ENCODE measurements at regions not wholly inside any gene's neighbourhood (a gene's known extent, or its start where the extent isn't known, plus 50 kb on each side); places are given as distances from the start of the nearest gene placed in this dataset.
A peak's percentile ranks its signal among the peaks of the same experiment; 100 is the strongest.

- H3K27ac ChIP-seq (ENCODE audit: low read depth, low read length) = no peak overlapping the region
Observed at GRCh38 chr18:54714851-54715250, 113.4 kb upstream of the RAB27B start.

GRCh38 chr18:54716586-54716985 is 111.7 kb upstream of the RAB27B start:
- Histone ChIP-seq H3K4me1 (ENCODE audit: control insufficient read depth in 1 of 2, insufficient read depth in 2 of 2, low read length in 2 of 2) (peaks cover 0 to 8% of the 10 kb centered on the region in 2 donors), H3K9ac (ENCODE audit: low read depth in 1 of 2, low read length in 2 of 2) (no peak overlapping the region), H3K27me3 (ENCODE audit: control insufficient read depth in 1 of 2, insufficient read depth in 2 of 2, low read length in 2 of 2) (peaks cover 0 to under 1% of the 10 kb centered on the region in 2 donors), H3K9me3 (ENCODE audit: control insufficient read depth in 1 of 2, low read length in 2 of 2) (no peaks in the 10 kb centered on the region), H3K36me3 (ENCODE audit: control insufficient read depth in 1 of 2, insufficient read depth in 2 of 2, low read length in 2 of 2) (no peaks in the 10 kb centered on the region), H3K4me3 (ENCODE audit: low read depth in 1 of 2, low read length in 2 of 2) (no peak overlapping the region), H3K27ac (ENCODE audit: low read depth, low read length) (no peak overlapping the region)

More at GRCh38 chr18:54714851-54715250, 113.4 kb upstream of the RAB27B start:
- Histone ChIP-seq H3K9ac (ENCODE audit: low read depth in 1 of 2, low read length in 2 of 2) (no peak overlapping the region), H3K4me3 (ENCODE audit: low read depth in 1 of 2, low read length in 2 of 2) (no peak overlapping the region), H3K36me3 (ENCODE audit: control insufficient read depth in 1 of 2, insufficient read depth in 2 of 2, low read length in 2 of 2) (no peaks in the 10 kb centered on the region), H3K4me1 (ENCODE audit: control insufficient read depth in 1 of 2, insufficient read depth in 2 of 2, low read length in 2 of 2) (peaks cover 0 to 8% of the 10 kb centered on the region in 2 donors), H3K9me3 (ENCODE audit: control insufficient read depth in 1 of 2, low read length in 2 of 2) (no peaks in the 10 kb centered on the region), H3K27me3 (ENCODE audit: control insufficient read depth in 1 of 2, insufficient read depth in 2 of 2, low read length in 2 of 2) (no peaks in the 10 kb centered on the region)

DNA sequence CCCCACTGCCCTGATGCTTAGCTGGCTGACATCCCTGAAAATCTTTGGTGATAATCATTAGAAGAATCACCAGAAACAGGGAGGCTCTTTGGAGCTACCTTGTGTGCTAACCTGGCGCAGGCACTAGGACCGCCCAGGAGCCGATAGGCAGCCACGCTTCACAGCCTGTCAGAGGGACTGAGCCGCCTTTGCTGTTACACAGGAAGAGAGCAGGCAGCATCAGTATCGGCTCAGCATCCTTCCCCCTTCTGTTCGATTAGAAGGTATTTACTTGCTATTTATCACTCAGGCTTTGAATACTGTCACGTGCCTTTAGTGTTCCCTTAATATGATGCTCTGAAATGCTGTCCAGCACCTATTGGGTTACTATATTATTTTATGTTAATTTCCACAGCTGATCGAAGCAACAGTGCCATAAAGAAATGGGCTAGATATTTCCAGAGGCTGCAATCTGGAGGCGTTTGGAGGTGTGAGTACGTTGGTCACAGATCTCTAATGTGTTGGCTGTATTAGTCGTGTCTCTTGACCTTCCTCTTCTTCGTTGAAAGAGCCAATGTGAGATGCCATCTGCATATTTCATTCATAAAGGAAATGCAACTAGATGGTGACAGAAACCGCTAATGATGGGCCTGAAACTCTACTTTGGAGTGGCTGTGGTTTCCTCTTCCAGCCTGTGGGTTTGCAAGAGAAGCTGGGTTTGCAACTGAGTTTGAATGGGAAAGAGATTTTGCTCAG is 110.4 kb upstream of the RAB27B start:
- no peaks in the 10 kb centered on the region for H3K36me3 ChIP-seq (ENCODE audit: control insufficient read depth in 1 of 2, insufficient read depth in 2 of 2, low read length in 2 of 2)
- H3K27ac ChIP-seq (ENCODE audit: low read depth, low read length) = no peak overlapping the region
- H3K9me3 ChIP-seq (ENCODE audit: control insufficient read depth in 1 of 2, low read length in 2 of 2) = no peaks in the 10 kb centered on the region
- H3K27me3 ChIP-seq (ENCODE audit: control insufficient read depth in 1 of 2, insufficient read depth in 2 of 2, low read length in 2 of 2) = peaks cover 0 to 2% of the 10 kb centered on the region in 2 donors
- H3K4me1 ChIP-seq (ENCODE audit: control insufficient read depth in 1 of 2, insufficient read depth in 2 of 2, low read length in 2 of 2) = peaks cover 0 to 8% of the 10 kb centered on the region in 2 donors
- peak overlapping the region in 1 of 2 donors; percentile 4 for H3K9ac ChIP-seq (ENCODE audit: low read depth in 1 of 2, low read length in 2 of 2)
- peak overlapping the region; percentile 11 to 32 for H3K4me3 ChIP-seq (ENCODE audit: low read depth in 1 of 2, low read length in 2 of 2)

GRCh38 chr18:54718408-54718773 is 109.9 kb upstream of the RAB27B start:
- H3K36me3 ChIP-seq (ENCODE audit: control insufficient read depth in 1 of 2, insufficient read depth in 2 of 2, low read length in 2 of 2) = no peaks in the 10 kb centered on the region
- no peak overlapping the region for H3K9ac ChIP-seq (ENCODE audit: low read depth in 1 of 2, low read length in 2 of 2)
- H3K4me1 ChIP-seq (ENCODE audit: control insufficient read depth in 1 of 2, insufficient read depth in 2 of 2, low read length in 2 of 2) = peaks cover 0 to 8% of the 10 kb centered on the region in 2 donors
- peak overlapping the region in 1 of 2 donors; percentile 32 for H3K4me3 ChIP-seq (ENCODE audit: low read depth in 1 of 2, low read length in 2 of 2)
- no peak overlapping the region for H3K27ac ChIP-seq (ENCODE audit: low read depth, low read length)
- H3K27me3 ChIP-seq (ENCODE audit: control insufficient read depth in 1 of 2, insufficient read depth in 2 of 2, low read length in 2 of 2) = peaks cover 0 to 2% of the 10 kb centered on the region in 2 donors
- H3K9me3 ChIP-seq (ENCODE audit: control insufficient read depth in 1 of 2, low read length in 2 of 2) = no peaks in the 10 kb centered on the region

DNA sequence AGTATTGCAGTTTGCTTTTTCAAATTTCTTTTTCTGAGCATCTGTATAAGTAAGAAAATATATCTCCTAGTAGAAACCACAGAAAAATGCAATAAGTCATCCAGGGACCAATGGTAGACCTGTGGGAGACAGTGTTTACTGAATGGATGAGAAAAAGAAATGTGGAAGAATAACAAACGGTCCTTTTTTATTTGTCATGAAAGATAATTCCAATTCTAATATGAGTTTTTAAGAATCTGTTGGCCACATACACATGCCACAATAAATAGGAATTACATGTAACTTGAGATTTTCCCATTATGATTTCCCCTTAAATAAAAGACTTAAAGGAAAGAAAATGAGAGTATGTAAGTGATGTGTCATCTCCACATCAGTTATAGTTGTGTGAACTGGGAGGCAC is 107.7 kb upstream of the RAB27B start:
- Histone ChIP-seq H3K9ac (ENCODE audit: low read depth in 1 of 2, low read length in 2 of 2) (no peak overlapping the region), H3K4me1 (ENCODE audit: control insufficient read depth in 1 of 2, insufficient read depth in 2 of 2, low read length in 2 of 2) (peaks cover 0 to 8% of the 10 kb centered on the region in 2 donors), H3K36me3 (ENCODE audit: control insufficient read depth in 1 of 2, insufficient read depth in 2 of 2, low read length in 2 of 2) (no peaks in the 10 kb centered on the region), H3K27ac (ENCODE audit: low read depth, low read length) (no peak overlapping the region), H3K4me3 (ENCODE audit: low read depth in 1 of 2, low read length in 2 of 2) (no peak overlapping the region), H3K9me3 (ENCODE audit: control insufficient read depth in 1 of 2, low read length in 2 of 2) (no peaks in the 10 kb centered on the region), H3K27me3 (ENCODE audit: control insufficient read depth in 1 of 2, insufficient read depth in 2 of 2, low read length in 2 of 2) (peaks cover 0 to 2% of the 10 kb centered on the region in 2 donors)

GRCh38 chr18:54726143-54726542 is 102.1 kb upstream of the RAB27B start:
- Histone ChIP-seq H3K36me3 (ENCODE audit: control insufficient read depth in 1 of 2, insufficient read depth in 2 of 2, low read length in 2 of 2) (no peaks in the 10 kb centered on the region), H3K27ac (ENCODE audit: low read depth, low read length) (no peak overlapping the region), H3K9me3 (ENCODE audit: control insufficient read depth in 1 of 2, low read length in 2 of 2) (no peaks in the 10 kb centered on the region), H3K4me1 (ENCODE audit: control insufficient read depth in 1 of 2, insufficient read depth in 2 of 2, low read length in 2 of 2) (no peaks in the 10 kb centered on the region), H3K9ac (ENCODE audit: low read depth in 1 of 2, low read length in 2 of 2) (no peak overlapping the region), H3K4me3 (ENCODE audit: low read depth in 1 of 2, low read length in 2 of 2) (no peak overlapping the region), H3K27me3 (ENCODE audit: control insufficient read depth in 1 of 2, insufficient read depth in 2 of 2, low read length in 2 of 2) (peaks cover 0 to 2% of the 10 kb centered on the region in 2 donors)

- Histone ChIP-seq H3K9ac (ENCODE audit: low read depth in 1 of 2, low read length in 2 of 2) (no peak overlapping the region), H3K27me3 (ENCODE audit: control insufficient read depth in 1 of 2, insufficient read depth in 2 of 2, low read length in 2 of 2) (no peaks in the 10 kb centered on the region), H3K27ac (ENCODE audit: low read depth, low read length) (no peak overlapping the region), H3K36me3 (ENCODE audit: control insufficient read depth in 1 of 2, insufficient read depth in 2 of 2, low read length in 2 of 2) (no peaks in the 10 kb centered on the region), H3K4me3 (ENCODE audit: low read depth in 1 of 2, low read length in 2 of 2) (no peak overlapping the region), H3K9me3 (ENCODE audit: control insufficient read depth in 1 of 2, low read length in 2 of 2) (no peaks in the 10 kb centered on the region), H3K4me1 (ENCODE audit: control insufficient read depth in 1 of 2, insufficient read depth in 2 of 2, low read length in 2 of 2) (no peaks in the 10 kb centered on the region)
Observed at GRCh38 chr18:54734059-54734458, 94.2 kb upstream of the RAB27B start.

GRCh38 chr18:54736981-54737380 is 91.3 kb upstream of the RAB27B start:
- Histone ChIP-seq H3K4me3 (ENCODE audit: low read depth in 1 of 2, low read length in 2 of 2) (no peak overlapping the region), H3K9ac (ENCODE audit: low read depth in 1 of 2, low read length in 2 of 2) (no peak overlapping the region), H3K4me1 (ENCODE audit: control insufficient read depth in 1 of 2, insufficient read depth in 2 of 2, low read length in 2 of 2) (no peaks in the 10 kb centered on the region), H3K27me3 (ENCODE audit: control insufficient read depth in 1 of 2, insufficient read depth in 2 of 2, low read length in 2 of 2) (no peaks in the 10 kb centered on the region), H3K27ac (ENCODE audit: low read depth, low read length) (no peak overlapping the region), H3K36me3 (ENCODE audit: control insufficient read depth in 1 of 2, insufficient read depth in 2 of 2, low read length in 2 of 2) (no peaks in the 10 kb centered on the region), H3K9me3 (ENCODE audit: control insufficient read depth in 1 of 2, low read length in 2 of 2) (no peaks in the 10 kb centered on the region)

GRCh38 chr18:54737986-54738385 is 90.3 kb upstream of the RAB27B start:
- H3K4me1 ChIP-seq (ENCODE audit: control insufficient read depth in 1 of 2, insufficient read depth in 2 of 2, low read length in 2 of 2) = no peaks in the 10 kb centered on the region
- H3K36me3 ChIP-seq (ENCODE audit: control insufficient read depth in 1 of 2, insufficient read depth in 2 of 2, low read length in 2 of 2) = no peaks in the 10 kb centered on the region
- H3K9me3 ChIP-seq (ENCODE audit: control insufficient read depth in 1 of 2, low read length in 2 of 2) = no peaks in the 10 kb centered on the region
- no peak overlapping the region for H3K9ac ChIP-seq (ENCODE audit: low read depth in 1 of 2, low read length in 2 of 2)
- H3K4me3 ChIP-seq (ENCODE audit: low read depth in 1 of 2, low read length in 2 of 2) = no peak overlapping the region
- H3K27ac ChIP-seq (ENCODE audit: low read depth, low read length) = no peak overlapping the region
- no peaks in the 10 kb centered on the region for H3K27me3 ChIP-seq (ENCODE audit: control insufficient read depth in 1 of 2, insufficient read depth in 2 of 2, low read length in 2 of 2)

DNA sequence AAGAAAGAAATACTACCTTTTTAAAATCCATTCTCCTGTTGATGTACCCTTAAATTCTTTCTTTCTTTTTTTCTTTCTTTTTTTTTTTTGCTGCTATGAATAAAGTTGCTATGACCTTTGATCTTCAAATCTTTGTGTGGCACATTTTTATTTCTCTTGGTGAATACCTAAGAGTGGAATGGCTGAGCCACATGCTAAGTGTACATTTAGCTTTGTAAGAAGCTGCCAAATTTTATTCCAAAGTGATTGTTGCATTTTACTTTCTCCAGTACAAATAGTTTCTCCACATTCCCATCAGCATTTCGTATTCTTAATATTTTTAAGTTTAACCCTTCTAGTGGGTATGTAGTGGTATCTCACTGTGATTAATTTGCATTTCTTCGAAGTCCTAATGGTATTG is 88.8 kb upstream of the RAB27B start:
- no peaks in the 10 kb centered on the region for H3K36me3 ChIP-seq (ENCODE audit: control insufficient read depth in 1 of 2, insufficient read depth in 2 of 2, low read length in 2 of 2)
- no peak overlapping the region for H3K9ac ChIP-seq (ENCODE audit: low read depth in 1 of 2, low read length in 2 of 2)
- H3K4me1 ChIP-seq (ENCODE audit: control insufficient read depth in 1 of 2, insufficient read depth in 2 of 2, low read length in 2 of 2) = no peaks in the 10 kb centered on the region
- no peaks in the 10 kb centered on the region for H3K9me3 ChIP-seq (ENCODE audit: control insufficient read depth in 1 of 2, low read length in 2 of 2)
- no peaks in the 10 kb centered on the region for H3K27me3 ChIP-seq (ENCODE audit: control insufficient read depth in 1 of 2, insufficient read depth in 2 of 2, low read length in 2 of 2)
- no peak overlapping the region for H3K4me3 ChIP-seq (ENCODE audit: low read depth in 1 of 2, low read length in 2 of 2)
- H3K27ac ChIP-seq (ENCODE audit: low read depth, low read length) = no peak overlapping the region

All from duodenal mucosa (tissue), 2 donors.